GM23338 (cell line): ENCODE measurements at regions not wholly inside any gene's neighbourhood (a gene's known extent, or its start where the extent isn't known, plus 50 kb on each side); places are given as distances from the start of the nearest gene placed in this dataset.

Experiments
- CREB1 ChIP-seq: fragments of 250-450 bp; sonication (Bioruptor Pico); IDR thresholded peaks from 2 replicates; pipeline ENCODE4 v1.5.0; 2020; ENCODE audit warnings: low read depth, mild to moderate bottlenecking, moderate library complexity
- EZH2 ChIP-seq: fragments of 200-600 bp; sonication (generic); IDR thresholded peaks from one replicate; pipeline ENCODE4 v1.8.0; 2017; ENCODE audit warnings: antibody characterized with exemption, mild to moderate bottlenecking, low read depth; ENCODE audit not compliant: unreplicated experiment
- EZH2phosphoT487 ChIP-seq: fragments of 200-600 bp; sonication (generic); IDR thresholded peaks from one replicate; pipeline ENCODE4 v1.8.1; 2018; ENCODE audit warnings: antibody characterized with exemption; ENCODE audit not compliant: unreplicated experiment
- JUNB ChIP-seq: IDR thresholded peaks from one replicate; pipeline ENCODE4 v1.6.1; 2016; ENCODE audit warnings: antibody characterized with exemption; ENCODE audit not compliant: unreplicated experiment
- POLR2AphosphoS5 ChIP-seq: IDR thresholded peaks from 2 replicates; pipeline ENCODE4 v1.6.1; 2016; ENCODE audit warnings: antibody characterized with exemption, low read depth
- REST ChIP-seq: IDR thresholded peaks from one replicate; pipeline ENCODE4 v1.6.1; 2018; ENCODE audit warnings: antibody characterized with exemption; ENCODE audit not compliant: unreplicated experiment
- STAT1 ChIP-seq: IDR thresholded peaks from one replicate; pipeline ENCODE4 v1.6.1; 2016; ENCODE audit warnings: antibody characterized with exemption; ENCODE audit not compliant: unreplicated experiment
- ZNF331 ChIP-seq: fragments of 250-450 bp; sonication (Bioruptor Pico); IDR thresholded peaks from 2 replicates; pipeline ENCODE4 v1.5.0; 2020; ENCODE audit warnings: low read depth, mild to moderate bottlenecking, moderate library complexity
- TF ChIP-seq, protein P1 (sequence below), 2 experiments: fragments of 200-600 bp in 1 of 2; sonication (generic) in 1 of 2; conservative IDR thresholded peaks; 2 replicates each; pipeline versions ENCODE4 v1.5.1 to v1.6.1; 2016 to 2017; ENCODE audit warnings: antibody characterized with exemption in 2 of 2, low read depth in 2 of 2, mild to moderate bottlenecking in 2 of 2, moderate library complexity in 1 of 2

GRCh38 chr10:3700531-3701076, 84.4 kb downstream of the KLF6 start:
- TF ChIP-seq STAT1 (no peak), EZH2 (no peak), POLR2AphosphoS5 (no peak), REST (no peak), JUNB (no peak), EZH2phosphoT487 (no peak), ZNF331 (CRISPR knock-in tag) (no peak), CREB1 (no peak)
- TF ChIP-seq, protein P1, sequence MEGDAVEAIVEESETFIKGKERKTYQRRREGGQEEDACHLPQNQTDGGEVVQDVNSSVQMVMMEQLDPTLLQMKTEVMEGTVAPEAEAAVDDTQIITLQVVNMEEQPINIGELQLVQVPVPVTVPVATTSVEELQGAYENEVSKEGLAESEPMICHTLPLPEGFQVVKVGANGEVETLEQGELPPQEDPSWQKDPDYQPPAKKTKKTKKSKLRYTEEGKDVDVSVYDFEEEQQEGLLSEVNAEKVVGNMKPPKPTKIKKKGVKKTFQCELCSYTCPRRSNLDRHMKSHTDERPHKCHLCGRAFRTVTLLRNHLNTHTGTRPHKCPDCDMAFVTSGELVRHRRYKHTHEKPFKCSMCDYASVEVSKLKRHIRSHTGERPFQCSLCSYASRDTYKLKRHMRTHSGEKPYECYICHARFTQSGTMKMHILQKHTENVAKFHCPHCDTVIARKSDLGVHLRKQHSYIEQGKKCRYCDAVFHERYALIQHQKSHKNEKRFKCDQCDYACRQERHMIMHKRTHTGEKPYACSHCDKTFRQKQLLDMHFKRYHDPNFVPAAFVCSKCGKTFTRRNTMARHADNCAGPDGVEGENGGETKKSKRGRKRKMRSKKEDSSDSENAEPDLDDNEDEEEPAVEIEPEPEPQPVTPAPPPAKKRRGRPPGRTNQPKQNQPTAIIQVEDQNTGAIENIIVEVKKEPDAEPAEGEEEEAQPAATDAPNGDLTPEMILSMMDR (conservative IDR thresholded peaks at IDR 0.05; ENCODE audit: low read depth in 2 of 2), result no peak
